ENCODE measurements at regions not wholly inside any gene's neighbourhood (a gene's known extent, or its start where the extent isn't known, plus 50 kb on each side); places are given as distances from the start of the nearest gene placed in this dataset.

- Histone ChIP-seq H3K36me3 (ENCODE audit: control insufficient read depth, low read length) (no peaks in the 10 kb centered on the region), H3F3A (ENCODE audit: control insufficient read depth, insufficient read depth) (no peaks in the 10 kb centered on the region), H3K79me2 (ENCODE audit: control insufficient read depth, low read length) (no peaks in the 10 kb centered on the region), H3K27me3 (ENCODE audit: control insufficient read depth, low read length) (no peaks in the 10 kb centered on the region), H3K4me3 (ENCODE audit: low read length) (no peak overlapping the region), H3K9me3 (ENCODE audit: control insufficient read depth, insufficient read depth, low read length) (no peaks in the 10 kb centered on the region), H3K4me2 (ENCODE audit: low read length) (no peak overlapping the region), H3K27ac (ENCODE audit: low read depth, low read length) (no peak overlapping the region), H3K4me1 (ENCODE audit: control insufficient read depth, low read length) (no peaks in the 10 kb centered on the region), H3K9me2 (replicated peaks; ENCODE audit: control insufficient read depth, low read length) (no peaks in the 10 kb centered on the region), H4K20me1 (ENCODE audit: control insufficient read depth, insufficient read depth, low read depth, low read length) (no peaks in the 10 kb centered on the region)
- TF ChIP-seq CTCF (IDR thresholded peaks at IDR 0.05; ENCODE audit: low read depth, low read length, poor library complexity, severe bottlenecking): no peak
- no peak for TF ChIP-seq EZH2phosphoT487 (IDR thresholded peaks at IDR 0.05; ENCODE audit: borderline replicate concordance, low read length)
Observed at GRCh38 chr4:136357556-136357955, 1174.7 kb downstream of the PCDH18 start.

GRCh38 chr4:136355970-136356369 lies 1176.3 kb downstream of the PCDH18 start:
- Histone ChIP-seq H3K36me3 (ENCODE audit: control insufficient read depth, low read length) (no peaks in the 10 kb centered on the region), H4K20me1 (ENCODE audit: control insufficient read depth, insufficient read depth, low read depth, low read length) (no peaks in the 10 kb centered on the region), H3K79me2 (ENCODE audit: control insufficient read depth, low read length) (no peaks in the 10 kb centered on the region), H3K4me1 (ENCODE audit: control insufficient read depth, low read length) (no peaks in the 10 kb centered on the region), H3K27me3 (ENCODE audit: control insufficient read depth, low read length) (no peaks in the 10 kb centered on the region), H3F3A (ENCODE audit: control insufficient read depth, insufficient read depth) (no peaks in the 10 kb centered on the region), H3K9me3 (ENCODE audit: control insufficient read depth, insufficient read depth, low read length) (no peaks in the 10 kb centered on the region), H3K4me2 (ENCODE audit: low read length) (no peak overlapping the region), H3K4me3 (ENCODE audit: low read length) (no peak overlapping the region), H3K9me2 (replicated peaks; ENCODE audit: control insufficient read depth, low read length) (no peaks in the 10 kb centered on the region), H3K27ac (ENCODE audit: low read depth, low read length) (no peak overlapping the region)
- TF ChIP-seq EZH2phosphoT487 (IDR thresholded peaks at IDR 0.05; ENCODE audit: borderline replicate concordance, low read length) (no peak), CTCF (IDR thresholded peaks at IDR 0.05; ENCODE audit: low read depth, low read length, poor library complexity, severe bottlenecking) (no peak)

- H3K9me2 ChIP-seq (replicated peaks; ENCODE audit: control insufficient read depth, low read length): no peaks in the 10 kb centered on the region; the same call in 1 of the 2 replicates
- H3K79me2 ChIP-seq (ENCODE audit: control insufficient read depth, low read length): no peaks in the 10 kb centered on the region
- H3K36me3 ChIP-seq (ENCODE audit: control insufficient read depth, low read length): no peaks in the 10 kb centered on the region
- no peaks in the 10 kb centered on the region for H3K4me1 ChIP-seq (ENCODE audit: control insufficient read depth, low read length)
- no peak overlapping the region for H3K4me2 ChIP-seq (ENCODE audit: low read length)
- H3F3A ChIP-seq (ENCODE audit: control insufficient read depth, insufficient read depth): no peaks in the 10 kb centered on the region
- no peaks in the 10 kb centered on the region for H4K20me1 ChIP-seq (ENCODE audit: control insufficient read depth, insufficient read depth, low read depth, low read length)
- no peak overlapping the region for H3K4me3 ChIP-seq (ENCODE audit: low read length)
- no peaks in the 10 kb centered on the region for H3K27me3 ChIP-seq (ENCODE audit: control insufficient read depth, low read length)
- H3K9me3 ChIP-seq (ENCODE audit: control insufficient read depth, insufficient read depth, low read length): no peaks in the 10 kb centered on the region; the same call in 1 of the 2 replicates
- H3K27ac ChIP-seq (ENCODE audit: low read depth, low read length): no peak overlapping the region
- TF ChIP-seq CTCF (IDR thresholded peaks at IDR 0.05; ENCODE audit: low read depth, low read length, poor library complexity, severe bottlenecking) (no peak), EZH2phosphoT487 (IDR thresholded peaks at IDR 0.05; ENCODE audit: borderline replicate concordance, low read length) (no peak)
Observed at GRCh38 chr4:136343340-136343739, 1189.0 kb downstream of the PCDH18 start.
